H9 (cell line): ENCODE measurements at regions not wholly inside any gene's neighbourhood (a gene's known extent, or its start where the extent isn't known, plus 50 kb on each side); places are given as distances from the start of the nearest gene placed in this dataset.
A peak's percentile ranks its signal among the peaks of the same experiment; 100 is the strongest.

ENCODE experiments used
- DNase-seq: peaks from one replicate; pipeline ENCODE4 v3.0.0-alpha.2; 2017
- H2AFZ ChIP-seq: one replicate; pipeline ENCODE4 v1.6.1; 2013; ENCODE audit warnings: mild to moderate bottlenecking, low read length, control low read depth, moderate library complexity
- H2AK5ac ChIP-seq: 2 replicates; pipeline ENCODE4 v1.6.1; 2013; ENCODE audit warnings: low read length, control low read depth, mixed read lengths; ENCODE audit not compliant: insufficient read length
- H2BK120ac ChIP-seq: one replicate; pipeline ENCODE4 v1.6.1; 2013; ENCODE audit warnings: low read depth, mild to moderate bottlenecking, low read length, control low read depth, inconsistent platforms; ENCODE audit not compliant: poor library complexity, severe bottlenecking
- H2BK12ac ChIP-seq: 2 replicates; pipeline ENCODE4 v1.6.1; 2013; ENCODE audit warnings: low read length, control low read depth, mixed read lengths, low read depth; ENCODE audit not compliant: insufficient read length
- H2BK15ac ChIP-seq: 2 replicates; pipeline ENCODE4 v1.6.1; 2013; ENCODE audit warnings: low read depth, low read length, control low read depth
- H2BK20ac ChIP-seq: one replicate; pipeline ENCODE4 v1.6.1; 2013; ENCODE audit warnings: low read depth, mild to moderate bottlenecking, low read length, control low read depth, inconsistent platforms; ENCODE audit not compliant: poor library complexity, severe bottlenecking
- H2BK5ac ChIP-seq: 2 replicates; pipeline ENCODE4 v1.6.1; 2013; ENCODE audit warnings: low read length, control low read depth, mixed read lengths; ENCODE audit not compliant: insufficient read length
- H3K14ac ChIP-seq: 2 replicates; pipeline ENCODE4 v1.6.1; 2013; ENCODE audit warnings: low read length, control low read depth; ENCODE audit not compliant: insufficient read depth
- H3K18ac ChIP-seq: 2 replicates; pipeline ENCODE4 v1.6.1; 2013; ENCODE audit warnings: low read depth, mild to moderate bottlenecking, mixed read lengths, low read length, control low read depth; ENCODE audit not compliant: insufficient read length
- H3K23ac ChIP-seq: 2 replicates; pipeline ENCODE4 v1.6.1; 2013; ENCODE audit warnings: low read length, control low read depth, mixed read lengths, low read depth; ENCODE audit not compliant: insufficient read length
- H3K23me2 ChIP-seq: 2 replicates; pipeline ENCODE4 v1.6.1; 2013; ENCODE audit warnings: low read depth, mild to moderate bottlenecking, mixed read lengths, low read length, control low read depth; ENCODE audit not compliant: insufficient read length, poor library complexity, severe bottlenecking
- H3K27ac ChIP-seq: 2 replicates; pipeline ENCODE4 v1.5.1; 2013; ENCODE audit warnings: low read length, control low read depth, mixed read lengths, low read depth; ENCODE audit not compliant: insufficient read length
- H3K27me3 ChIP-seq: 2 replicates; pipeline ENCODE4 v1.6.1; 2013; ENCODE audit warnings: low read length, control low read depth, inconsistent platforms; ENCODE audit not compliant: insufficient read depth
- H3K4ac ChIP-seq: 2 replicates; pipeline ENCODE4 v1.6.1; 2013; ENCODE audit warnings: low read depth, mild to moderate bottlenecking, control low read depth, inconsistent platforms, low read length, moderate library complexity
- H3K4me1 ChIP-seq: 2 replicates; pipeline ENCODE4 v1.6.1; 2013; ENCODE audit warnings: low read length, control low read depth, inconsistent platforms; ENCODE audit not compliant: insufficient read depth
- H3K4me2 ChIP-seq: 2 replicates; pipeline ENCODE4 v1.6.1; 2013; ENCODE audit warnings: low read length, control low read depth, mixed read lengths; ENCODE audit not compliant: insufficient read length, insufficient read depth
- H3K56ac ChIP-seq: 2 replicates; pipeline ENCODE4 v1.6.1; 2013; ENCODE audit warnings: low read depth, mild to moderate bottlenecking, mixed read lengths, low read length, control low read depth; ENCODE audit not compliant: insufficient read length
- H3K79me1 ChIP-seq: 2 replicates; pipeline ENCODE4 v1.6.1; 2013; ENCODE audit warnings: low read depth, mild to moderate bottlenecking, moderate library complexity, low read length, control low read depth, inconsistent platforms; ENCODE audit not compliant: insufficient read depth, poor library complexity, severe bottlenecking
- H3K79me2 ChIP-seq: 2 replicates; pipeline ENCODE4 v1.6.1; 2013; ENCODE audit warnings: low read length, control low read depth, inconsistent platforms; ENCODE audit not compliant: insufficient read depth
- H3K9ac ChIP-seq: 2 replicates; pipeline ENCODE4 v1.6.1; 2013; ENCODE audit warnings: low read length, control low read depth, mixed read lengths; ENCODE audit not compliant: insufficient read length; ENCODE audit errors: extremely low read depth
- H3K9me3 ChIP-seq: one replicate; pipeline ENCODE4 v1.6.1; 2013; ENCODE audit warnings: low read depth, low read length, inconsistent platforms; ENCODE audit not compliant: control insufficient read depth
- H3T11ph ChIP-seq: one replicate; pipeline ENCODE4 v1.6.1; 2013; ENCODE audit warnings: mild to moderate bottlenecking, low read length, control low read depth, inconsistent platforms
- H4K20me1 ChIP-seq: one replicate; pipeline ENCODE4 v1.6.1; 2013; ENCODE audit not compliant: control insufficient read depth, insufficient read length, insufficient read depth
- H4K5ac ChIP-seq: 2 replicates; pipeline ENCODE4 v1.6.1; 2013; ENCODE audit warnings: low read depth, mild to moderate bottlenecking, mixed read lengths, low read length, control low read depth; ENCODE audit not compliant: insufficient read length
- H4K8ac ChIP-seq: replicated peaks from 2 replicates; pipeline ENCODE4 v1.6.1; 2013; ENCODE audit warnings: low read length, control low read depth, mixed read lengths, low read depth; ENCODE audit not compliant: insufficient read length
- H4K91ac ChIP-seq: 2 replicates; pipeline ENCODE4 v1.6.1; 2013; ENCODE audit warnings: low read depth, mild to moderate bottlenecking, moderate library complexity, mixed read lengths, low read length, control low read depth; ENCODE audit not compliant: insufficient read length
- H3K27ac Mint-ChIP-seq, 3 experiments: 2 replicates in 2 of 3; 3 replicates in 1 of 3; pipeline ENCODE4 v1.8.0; 2020 to 2021; ENCODE audit warnings: mixed read lengths in 3 of 3, mild to moderate bottlenecking in 1 of 3, moderate library complexity in 1 of 3
- H3K27me3 Mint-ChIP-seq: 2 replicates; pipeline ENCODE4 v1.8.0; 2021; ENCODE audit warnings: low read depth, mild to moderate bottlenecking, moderate library complexity, mixed read lengths
- H3K36me3 Mint-ChIP-seq, 3 experiments: 2 replicates in 2 of 3; 3 replicates in 1 of 3; pipeline ENCODE4 v1.8.0; 2020 to 2021; ENCODE audit warnings: low read depth in 3 of 3, mixed read lengths in 3 of 3; ENCODE audit not compliant: insufficient read depth in 1 of 3
- H3K4me1 Mint-ChIP-seq, 2 experiments: 2 replicates each; pipeline ENCODE4 v1.8.0; 2020; ENCODE audit warnings: mixed read lengths in 2 of 2
- H3K4me3 Mint-ChIP-seq, 2 experiments: 2 replicates in 1 of 2; 3 replicates in 1 of 2; pipeline ENCODE4 v1.8.0; 2020 to 2021; ENCODE audit warnings: mild to moderate bottlenecking in 2 of 2, mixed read lengths in 2 of 2, moderate library complexity in 1 of 2
- H3K9me3 Mint-ChIP-seq, 2 experiments: 2 replicates in 1 of 2; 3 replicates in 1 of 2; pipeline ENCODE4 v1.8.0; 2020; ENCODE audit warnings: mild to moderate bottlenecking in 2 of 2, mixed read lengths in 2 of 2, moderate library complexity in 1 of 2
- CTCF ChIP-seq: fragments of 200-600 bp; sonication (generic); conservative IDR thresholded peaks from 3 replicates; pipeline ENCODE4 v1.8.0; 2021; ENCODE audit warnings: antibody characterized with exemption, mild to moderate bottlenecking
- WGBS: extraction: QIAGEN DNeasy Blood & Tissue Kit; methylation state at CpG from one replicate; pipeline ENCODE4 v1.1.7; 2013; ENCODE audit warnings: missing lambda C conversion rate, low lambda C conversion rate, mixed read lengths; ENCODE audit not compliant: insufficient read length; ENCODE audit errors: extremely low coverage; 5-methylcytosine and 5-hydroxymethylcytosine counted together

DNA sequence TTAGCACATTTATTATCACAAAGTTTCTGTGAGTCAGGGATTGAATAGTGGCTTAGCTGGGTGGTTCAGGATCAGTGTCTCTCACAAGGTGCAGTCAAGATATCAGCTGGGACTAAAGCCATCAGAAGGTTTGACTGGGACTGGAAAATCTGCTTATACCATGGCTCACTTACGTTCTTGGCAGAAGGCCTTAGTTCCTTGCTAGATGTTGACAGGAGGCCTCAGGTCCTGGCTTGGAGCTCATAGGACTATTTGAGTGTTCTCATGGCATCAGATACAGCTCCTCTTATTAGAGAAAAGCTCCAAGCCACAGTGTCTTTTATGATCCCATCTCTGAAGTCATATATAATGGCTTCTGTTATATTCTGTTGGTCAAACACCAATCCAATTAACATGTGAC lies 127.3 kb downstream of the SLC6A15 start:
- Histone ChIP-seq H3K14ac (no peak overlapping the region), H4K8ac (no peak overlapping the region), H2BK20ac (no peak overlapping the region), H3K79me2 (no peaks in the 10 kb centered on the region), H2BK15ac (no peak overlapping the region), H4K91ac (no peak overlapping the region), H3K4me2 (no peak overlapping the region), H3K56ac (no peak overlapping the region), H2AK5ac (no peak overlapping the region), H2BK12ac (no peak overlapping the region), H3K23me2 (no peaks in the 10 kb centered on the region), H3K27ac (no peak overlapping the region), H3K9ac (no peak overlapping the region), H2BK120ac (no peak overlapping the region), H3K23ac (no peak overlapping the region), H2AFZ (no peak overlapping the region), H3K18ac (no peak overlapping the region), H4K5ac (no peak overlapping the region), H3T11ph (no peak overlapping the region), H3K9me3 (no peaks in the 10 kb centered on the region), H3K4me1 (no peaks in the 10 kb centered on the region), H3K4ac (no peak overlapping the region), H3K79me1 (no peaks in the 10 kb centered on the region), H4K20me1 (no peaks in the 10 kb centered on the region), H3K27me3 (no peaks in the 10 kb centered on the region), H2BK5ac (no peak overlapping the region)
- Mint-ChIP-seq H3K27ac (0 out of 7 replicates have a peak overlapping the region, but pooled peaks of 1 of the 3 experiments have one; percentile 51), H3K4me1 (peaks cover 0 to 4% of the 10 kb centered on the region in 2 experiments; a peak in 1 of 4 replicates), H3K9me3 (no peaks in the 10 kb centered on the region), H3K27me3 (peaks cover 2% of the 10 kb centered on the region; the same call in 1 of the 2 replicates), H3K4me3 (no peak overlapping the region), H3K36me3 (no peaks in the 10 kb centered on the region)
- WGBS: no CpG with 5 or more reads among the region's 1 CpG
- no peak for TF ChIP-seq CTCF
- DNase-seq: no peak
